ENCODE measurements at regions not wholly inside any gene's neighbourhood (a gene's known extent, or its start where the extent isn't known, plus 50 kb on each side); places are given as distances from the start of the nearest gene placed in this dataset.
"Not testable (repeated sequence)": the region's sequence is repeated elsewhere in the genome, so short reads cannot be mapped to it uniquely, and the experiment has no call there.

DNA sequence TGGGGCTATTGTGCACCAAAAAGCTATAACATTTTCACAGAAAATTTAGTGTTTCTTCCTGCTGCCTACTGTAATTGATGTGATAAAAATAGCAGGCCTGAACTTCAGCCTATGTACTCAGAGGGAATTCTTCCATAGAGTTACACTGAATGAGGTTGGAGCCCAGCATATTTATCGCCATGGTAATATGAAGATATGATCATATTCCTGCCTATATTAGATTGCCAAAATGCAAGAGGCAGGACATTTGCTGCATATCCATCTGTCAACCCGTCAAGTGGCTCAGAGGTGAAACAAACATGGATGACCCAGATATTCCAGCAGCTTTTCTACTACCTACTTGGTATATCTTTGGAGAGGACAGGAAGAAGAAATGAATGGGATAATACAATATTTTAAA is 1150.6 kb downstream of the TBL1XR1 start:
- Histone ChIP-seq H3K4me1 (ENCODE audit: control insufficient read depth, insufficient read depth, low read length) (no peaks in the 10 kb centered on the region), H3K27ac (ENCODE audit: low read depth, low read length) (no peak overlapping the region), H3K27me3 (ENCODE audit: control insufficient read depth, insufficient read depth, low read length) (no peaks in the 10 kb centered on the region), H3K36me3 (ENCODE audit: control insufficient read depth, insufficient read depth, low read length) (no peaks in the 10 kb centered on the region), H3K9ac (ENCODE audit: low read length) (no peak overlapping the region), H3K4me3 (ENCODE audit: low read length) (no peak overlapping the region)

DNA sequence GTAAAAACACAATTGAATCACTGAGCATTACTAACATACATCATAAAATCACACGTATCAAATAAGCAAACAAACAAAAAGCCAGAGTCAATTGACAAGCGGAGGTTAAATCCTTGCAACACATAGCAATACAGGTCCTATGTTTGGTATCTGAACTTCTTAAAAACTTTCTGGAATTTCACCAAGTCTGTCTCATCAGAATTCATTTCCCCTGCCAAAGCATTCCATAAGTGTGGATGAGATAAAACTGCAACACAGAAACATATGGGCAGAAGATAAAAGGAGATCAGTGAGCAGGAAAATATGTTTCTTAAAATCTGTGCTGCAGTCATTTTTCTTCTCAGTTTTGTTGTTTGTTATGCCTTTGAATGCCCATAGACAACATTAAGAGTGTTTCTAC is 1155.5 kb downstream of the TBL1XR1 start:
- Histone ChIP-seq H3K27me3 (ENCODE audit: control insufficient read depth, insufficient read depth, low read length) (no peaks in the 10 kb centered on the region), H3K36me3 (ENCODE audit: control insufficient read depth, insufficient read depth, low read length) (no peaks in the 10 kb centered on the region), H3K4me3 (ENCODE audit: low read length) (no peak overlapping the region), H3K27ac (ENCODE audit: low read depth, low read length) (no peak overlapping the region), H3K4me1 (ENCODE audit: control insufficient read depth, insufficient read depth, low read length) (no peaks in the 10 kb centered on the region), H3K9ac (ENCODE audit: low read length) (no peak overlapping the region)

DNA sequence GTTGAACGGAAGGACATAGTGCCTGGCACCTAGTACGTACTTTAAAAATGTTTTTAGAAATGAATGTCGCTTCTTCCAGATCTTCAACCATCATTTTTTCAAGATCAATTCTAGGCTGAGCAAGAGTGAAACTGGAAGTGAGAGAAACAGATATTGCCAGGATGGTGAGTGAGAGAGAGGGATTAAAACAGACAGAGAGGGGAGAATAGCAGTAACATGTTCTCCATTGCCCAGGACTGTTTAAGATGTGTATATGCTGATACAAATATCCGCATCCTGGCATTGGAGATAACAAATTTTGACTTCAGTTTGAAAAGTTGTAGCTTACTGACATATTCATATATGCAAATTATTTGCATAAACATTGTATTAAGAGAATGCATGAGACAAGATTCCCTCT is 1156.1 kb downstream of the TBL1XR1 start:
- Histone ChIP-seq H3K27me3 (ENCODE audit: control insufficient read depth, insufficient read depth, low read length) (no peaks in the 10 kb centered on the region), H3K4me1 (ENCODE audit: control insufficient read depth, insufficient read depth, low read length) (no peaks in the 10 kb centered on the region), H3K36me3 (ENCODE audit: control insufficient read depth, insufficient read depth, low read length) (no peaks in the 10 kb centered on the region), H3K9ac (ENCODE audit: low read length) (no peak overlapping the region), H3K27ac (ENCODE audit: low read depth, low read length) (no peak overlapping the region), H3K4me3 (ENCODE audit: low read length) (no peak overlapping the region)

DNA sequence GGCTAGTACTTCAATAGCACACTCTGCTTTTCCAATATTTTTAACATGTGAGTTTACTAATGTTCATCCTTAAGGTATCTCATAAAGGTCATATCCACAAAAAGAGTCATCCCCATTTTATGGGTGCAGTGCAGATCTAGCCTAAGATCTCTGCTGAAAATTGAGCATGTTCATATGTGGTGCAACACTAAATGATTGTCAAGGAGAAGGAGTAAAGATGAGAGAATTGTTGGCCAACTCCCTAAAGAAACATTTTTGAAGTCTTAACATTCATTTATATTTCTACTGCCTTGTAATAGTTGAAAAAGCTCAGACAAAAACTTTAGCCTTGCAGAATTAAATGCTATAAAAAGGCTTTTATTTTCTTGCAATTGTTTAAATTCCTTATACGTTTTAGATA is 1159.6 kb downstream of the TBL1XR1 start:
- Histone ChIP-seq H3K4me3 (ENCODE audit: low read length) (no peak overlapping the region), H3K9ac (ENCODE audit: low read length) (no peak overlapping the region), H3K27ac (ENCODE audit: low read depth, low read length) (no peak overlapping the region), H3K27me3 (ENCODE audit: control insufficient read depth, insufficient read depth, low read length) (no peaks in the 10 kb centered on the region), H3K4me1 (ENCODE audit: control insufficient read depth, insufficient read depth, low read length) (no peaks in the 10 kb centered on the region), H3K36me3 (ENCODE audit: control insufficient read depth, insufficient read depth, low read length) (no peaks in the 10 kb centered on the region)

DNA sequence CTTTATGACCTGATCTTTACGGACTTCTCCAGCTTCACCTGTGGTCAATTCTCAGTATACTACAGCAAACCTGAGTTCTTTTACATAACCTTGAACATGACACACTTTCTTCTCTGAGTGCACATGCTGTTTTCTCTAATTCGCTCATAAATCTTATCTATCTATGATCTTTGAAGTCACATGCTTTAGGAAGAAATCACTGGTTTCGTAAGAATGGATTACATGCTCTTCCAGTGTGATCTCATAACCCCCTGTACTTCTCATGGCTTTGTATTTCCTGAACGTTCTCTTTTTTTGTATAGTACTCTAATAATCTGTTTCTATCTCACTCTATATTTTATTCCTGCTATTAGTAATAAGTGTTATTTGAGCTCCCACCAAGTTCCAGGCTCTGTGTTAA is 1165.2 kb downstream of the TBL1XR1 start:
- Histone ChIP-seq H3K4me3 (ENCODE audit: low read length) (no peak overlapping the region), H3K27me3 (ENCODE audit: control insufficient read depth, insufficient read depth, low read length) (no peaks in the 10 kb centered on the region), H3K27ac (ENCODE audit: low read depth, low read length) (no peak overlapping the region), H3K9ac (ENCODE audit: low read length) (no peak overlapping the region), H3K4me1 (ENCODE audit: control insufficient read depth, insufficient read depth, low read length) (no peaks in the 10 kb centered on the region), H3K36me3 (ENCODE audit: control insufficient read depth, insufficient read depth, low read length) (no peaks in the 10 kb centered on the region)

DNA sequence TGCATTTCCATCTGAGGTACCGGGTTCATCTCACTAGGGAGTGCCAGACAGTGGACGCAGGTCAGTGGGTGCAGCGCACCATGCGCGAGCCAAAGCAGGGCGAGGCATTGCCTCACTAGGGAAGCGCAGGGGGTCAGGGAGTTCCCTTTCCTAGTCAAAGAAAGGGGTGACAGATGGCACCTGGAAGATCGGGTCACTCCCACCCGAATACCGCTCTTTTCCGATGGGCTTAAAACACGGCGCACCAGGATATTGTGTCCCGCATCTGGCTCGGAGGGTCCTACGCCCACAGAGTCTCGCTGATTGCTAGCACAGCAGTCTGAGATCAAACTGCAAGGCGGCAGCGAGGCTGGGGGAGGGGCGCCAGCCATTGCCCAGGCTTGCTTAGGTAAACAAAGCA is 1157.1 kb downstream of the NAALADL2 start:
- H3K27ac ChIP-seq (ENCODE audit: low read depth, low read length); H3K4me1 ChIP-seq (ENCODE audit: control insufficient read depth, insufficient read depth, low read length); H3K27me3 ChIP-seq (ENCODE audit: control insufficient read depth, insufficient read depth, low read length); H3K4me3 ChIP-seq (ENCODE audit: low read length); H3K36me3 ChIP-seq (ENCODE audit: control insufficient read depth, insufficient read depth, low read length); H3K9ac ChIP-seq (ENCODE audit: low read length): not testable (repeated sequence)

DNA sequence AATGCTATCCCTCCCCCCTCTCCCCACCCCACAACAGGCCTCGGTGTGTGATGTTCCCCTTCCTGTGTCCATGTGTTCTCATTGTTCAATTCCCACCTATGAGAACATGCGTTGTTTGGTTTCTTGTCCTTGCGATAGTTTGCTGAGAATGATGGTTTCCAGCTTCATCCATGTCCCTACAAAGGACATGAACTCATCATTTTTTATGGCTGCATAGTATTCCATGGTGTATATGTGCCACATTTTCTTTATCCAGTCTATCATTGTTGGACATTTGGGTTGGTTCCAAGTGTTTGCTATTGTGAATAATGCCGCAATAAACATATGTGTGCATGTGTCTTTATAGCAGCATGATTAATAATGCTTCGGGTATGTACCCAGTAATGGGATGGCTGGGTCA is 1156.1 kb downstream of the NAALADL2 start:
- not testable (repeated sequence) for H3K4me3 ChIP-seq (ENCODE audit: low read length); H3K36me3 ChIP-seq (ENCODE audit: control insufficient read depth, insufficient read depth, low read length); H3K27ac ChIP-seq (ENCODE audit: low read depth, low read length); H3K27me3 ChIP-seq (ENCODE audit: control insufficient read depth, insufficient read depth, low read length); H3K4me1 ChIP-seq (ENCODE audit: control insufficient read depth, insufficient read depth, low read length); H3K9ac ChIP-seq (ENCODE audit: low read length)

GRCh38 chr3:176009256-176009655 is 1150.1 kb downstream of the NAALADL2 start:
- no peak overlapping the region for H3K9ac ChIP-seq (ENCODE audit: low read length)
- H3K36me3 ChIP-seq (ENCODE audit: control insufficient read depth, insufficient read depth, low read length) = no peaks in the 10 kb centered on the region
- H3K4me1 ChIP-seq (ENCODE audit: control insufficient read depth, insufficient read depth, low read length) = no peaks in the 10 kb centered on the region
- H3K27ac ChIP-seq (ENCODE audit: low read depth, low read length) = no peak overlapping the region
- H3K27me3 ChIP-seq (ENCODE audit: control insufficient read depth, insufficient read depth, low read length) = no peaks in the 10 kb centered on the region
- H3K4me3 ChIP-seq (ENCODE audit: low read length) = no peak overlapping the region

- H3K4me3 ChIP-seq (ENCODE audit: low read length) = no peak overlapping the region
- no peaks in the 10 kb centered on the region for H3K36me3 ChIP-seq (ENCODE audit: control insufficient read depth, insufficient read depth, low read length)
- no peak overlapping the region for H3K27ac ChIP-seq (ENCODE audit: low read depth, low read length)
- H3K4me1 ChIP-seq (ENCODE audit: control insufficient read depth, insufficient read depth, low read length) = no peaks in the 10 kb centered on the region
- no peaks in the 10 kb centered on the region for H3K27me3 ChIP-seq (ENCODE audit: control insufficient read depth, insufficient read depth, low read length)
- H3K9ac ChIP-seq (ENCODE audit: low read length) = no peak overlapping the region
Observed at GRCh38 chr3:176005564-176005963, 1146.4 kb downstream of the NAALADL2 start.

DNA sequence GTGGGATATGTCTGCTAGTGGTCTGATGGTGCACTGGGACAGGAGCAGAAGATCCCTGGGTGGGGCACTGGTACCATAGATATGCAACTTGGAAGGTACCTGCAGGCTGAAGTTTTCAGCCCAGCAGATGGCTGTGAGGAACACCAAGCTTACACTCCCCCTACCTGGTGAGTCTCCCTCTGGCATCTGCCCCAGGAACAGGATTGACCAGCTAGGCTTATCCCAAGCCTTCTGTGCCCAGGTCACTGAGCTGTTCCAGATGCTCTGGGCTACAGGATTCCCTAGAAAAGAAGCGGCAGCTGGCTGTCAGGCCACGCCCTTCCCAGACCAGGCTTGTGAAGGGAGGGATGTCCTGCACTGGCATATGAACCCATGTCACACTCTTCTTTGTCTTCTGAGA is 1130.0 kb downstream of the NAALADL2 start:
- no peaks in the 10 kb centered on the region for H3K4me1 ChIP-seq (ENCODE audit: control insufficient read depth, insufficient read depth, low read length)
- H3K27ac ChIP-seq (ENCODE audit: low read depth, low read length) = no peak overlapping the region
- H3K27me3 ChIP-seq (ENCODE audit: control insufficient read depth, insufficient read depth, low read length) = no peaks in the 10 kb centered on the region
- no peak overlapping the region for H3K4me3 ChIP-seq (ENCODE audit: low read length)
- H3K36me3 ChIP-seq (ENCODE audit: control insufficient read depth, insufficient read depth, low read length) = no peaks in the 10 kb centered on the region
- no peak overlapping the region for H3K9ac ChIP-seq (ENCODE audit: low read length)

GRCh38 chr3:175988401-175988800 is 1129.3 kb downstream of the NAALADL2 start:
- Histone ChIP-seq H3K36me3 (ENCODE audit: control insufficient read depth, insufficient read depth, low read length) (no peaks in the 10 kb centered on the region), H3K4me3 (ENCODE audit: low read length) (no peak overlapping the region), H3K27ac (ENCODE audit: low read depth, low read length) (no peak overlapping the region), H3K4me1 (ENCODE audit: control insufficient read depth, insufficient read depth, low read length) (no peaks in the 10 kb centered on the region), H3K27me3 (ENCODE audit: control insufficient read depth, insufficient read depth, low read length) (no peaks in the 10 kb centered on the region), H3K9ac (ENCODE audit: low read length) (no peak overlapping the region)

DNA sequence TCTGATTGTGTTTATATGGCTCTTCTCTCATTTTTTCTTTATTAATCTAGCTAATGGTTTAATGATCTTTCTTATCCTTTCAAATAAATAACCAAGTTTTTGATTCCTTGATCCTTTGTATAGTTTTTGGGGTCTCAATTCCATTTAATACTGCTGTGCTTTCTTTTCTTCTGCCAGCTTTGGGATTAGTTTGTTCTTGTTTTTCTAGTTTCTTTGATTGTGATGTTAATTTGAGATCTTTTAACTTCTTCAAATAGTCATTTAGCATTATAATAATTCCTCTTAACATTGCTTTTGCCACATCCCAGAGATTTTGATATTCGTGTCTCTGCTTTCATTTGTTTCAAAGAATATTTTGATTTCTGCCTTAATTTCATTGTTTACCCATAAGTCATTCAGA is 1126.6 kb downstream of the NAALADL2 start:
- no peak overlapping the region for H3K9ac ChIP-seq (ENCODE audit: low read length)
- no peaks in the 10 kb centered on the region for H3K36me3 ChIP-seq (ENCODE audit: control insufficient read depth, insufficient read depth, low read length)
- no peak overlapping the region for H3K27ac ChIP-seq (ENCODE audit: low read depth, low read length)
- no peaks in the 10 kb centered on the region for H3K4me1 ChIP-seq (ENCODE audit: control insufficient read depth, insufficient read depth, low read length)
- no peak overlapping the region for H3K4me3 ChIP-seq (ENCODE audit: low read length)
- H3K27me3 ChIP-seq (ENCODE audit: control insufficient read depth, insufficient read depth, low read length) = no peaks in the 10 kb centered on the region

GRCh38 chr3:175983379-175983778 is 1124.2 kb downstream of the NAALADL2 start:
- no peak overlapping the region for H3K9ac ChIP-seq (ENCODE audit: low read length)
- H3K4me3 ChIP-seq (ENCODE audit: low read length) = no peak overlapping the region
- no peak overlapping the region for H3K27ac ChIP-seq (ENCODE audit: low read depth, low read length)

More at GRCh38 chr3:175983379-175983778, 1124.2 kb downstream of the NAALADL2 start:
- H3K4me1 ChIP-seq (ENCODE audit: control insufficient read depth, insufficient read depth, low read length) = no peaks in the 10 kb centered on the region
- H3K36me3 ChIP-seq (ENCODE audit: control insufficient read depth, insufficient read depth, low read length) = no peaks in the 10 kb centered on the region
- H3K27me3 ChIP-seq (ENCODE audit: control insufficient read depth, insufficient read depth, low read length) = no peaks in the 10 kb centered on the region

Data from rectal smooth muscle tissue (tissue), 1 donor.